K562 (cell line): ENCODE measurements at regions not wholly inside any gene's neighbourhood (a gene's known extent, or its start where the extent isn't known, plus 50 kb on each side); places are given as distances from the start of the nearest gene placed in this dataset.

Source experiments
- CBX5 ChIP-seq: IDR thresholded peaks from 2 replicates; pipeline ENCODE4 v1.6.1; 2014; ENCODE audit warnings: low read depth, borderline replicate concordance
- CTCF ChIP-seq, 3 experiments: IDR thresholded peaks in 2 of 3; conservative IDR thresholded peaks in 1 of 3; 2 replicates each; pipeline ENCODE4 v1.5.1; 2011 to 2012; ENCODE audit warnings: low read length in 3 of 3, mild to moderate bottlenecking in 3 of 3, control low read depth in 2 of 3, improper control_type of control experiment in 1 of 3, inconsistent platforms in 1 of 3, low read depth in 1 of 3, mixed read lengths in 1 of 3, moderate library complexity in 1 of 3; ENCODE audit not compliant: insufficient read depth in 2 of 3
- EP300 ChIP-seq: IDR thresholded peaks from 2 replicates; pipeline ENCODE4 v1.6.1; 2012; ENCODE audit warnings: low read length, improper control_type of control experiment
- HMGXB4 ChIP-seq: sonication (generic); formaldehyde crosslinking; IDR thresholded peaks from 2 replicates; pipeline ENCODE4 v1.8.1; 2023; ENCODE audit warnings: mild to moderate bottlenecking, missing genetic modification reagents
- NONO ChIP-seq, 2 experiments: fragments of 200-400 bp in 1 of 2; fragments of 450-650 bp in 1 of 2; formaldehyde crosslinking in 1 of 2; IDR thresholded peaks; 2 replicates each; pipeline ENCODE4 v1.6.1; 2017; ENCODE audit warnings: low read depth in 2 of 2, mild to moderate bottlenecking in 2 of 2, moderate library complexity in 2 of 2, low read length in 1 of 2
- NR1H2 ChIP-seq: sonication (generic); formaldehyde crosslinking; IDR thresholded peaks from 2 replicates; pipeline ENCODE4 v1.4.0; 2020; ENCODE audit warnings: mild to moderate bottlenecking, missing genetic modification reagents
- POLR2AphosphoS5 ChIP-seq: IDR thresholded peaks from 2 replicates; pipeline ENCODE4 v1.6.1; 2011; ENCODE audit warnings: mild to moderate bottlenecking, low read depth, low read length, moderate library complexity; ENCODE audit not compliant: control insufficient read depth, insufficient read depth
- RFX5 ChIP-seq: IDR thresholded peaks from 2 replicates; pipeline ENCODE4 v1.6.1; 2011; ENCODE audit warnings: low read depth, mild to moderate bottlenecking, improper control_type of control experiment, low read length
- SMAD1 ChIP-seq: fragments of 150-350 bp; IDR thresholded peaks from 2 replicates; pipeline ENCODE4 v1.6.1; 2014; ENCODE audit warnings: low read length, low read depth; ENCODE audit not compliant: partially characterized antibody
- TAF1 ChIP-seq: IDR thresholded peaks from 2 replicates; pipeline ENCODE4 v1.6.1; 2011; ENCODE audit warnings: mild to moderate bottlenecking, low read length, moderate library complexity; ENCODE audit not compliant: insufficient read depth, control insufficient read depth, severe bottlenecking; ENCODE audit errors: extremely low read depth
- TEAD1 ChIP-seq, 2 experiments: fragments of 450-650 bp in 1 of 2; sonication (generic) in 1 of 2; formaldehyde crosslinking; IDR thresholded peaks; 2 replicates each; pipeline versions ENCODE4 v1.4.0 to v1.8.0; 2020 to 2022; ENCODE audit warnings: mild to moderate bottlenecking in 2 of 2, missing genetic modification reagents in 1 of 2
- ZNF512 ChIP-seq: IDR thresholded peaks from 2 replicates; pipeline ENCODE4 v1.6.1; 2016; ENCODE audit warnings: missing genetic modification characterization, missing compliant biosample characterization
- ZNF639 ChIP-seq, 2 experiments: fragments of 200-800 bp in 1 of 2; sonication (Bioruptor generic) in 1 of 2; sonication (generic) in 1 of 2; formaldehyde crosslinking in 1 of 2; IDR thresholded peaks in 1 of 2; conservative IDR thresholded peaks in 1 of 2; 2 replicates each; pipeline versions ENCODE4 v1.5.0 to v1.6.1; 2016 to 2020; ENCODE audit warnings: missing compliant biosample characterization in 1 of 2, missing genetic modification characterization in 1 of 2, missing genetic modification reagents in 1 of 2
- ZNF766 ChIP-seq: fragments of 200-800 bp; sonication (Bioruptor generic); conservative IDR thresholded peaks from 2 replicates; pipeline ENCODE4 v1.6.1; 2016; ENCODE audit warnings: missing genetic modification characterization, missing compliant biosample characterization

GRCh38 chr11:36890121-36890679, 292.2 kb upstream of the RAG2 start:
- TF ChIP-seq CTCF (IDR thresholded peaks at IDR 0.05 in 2 of 3, conservative IDR thresholded peaks at IDR 0.05 in 1 of 3; ENCODE audit: insufficient read depth in 2 of 3, low read depth in 1 of 3, low read length in 3 of 3) (no peak), TAF1 (no peak), ZNF766 (CRISPR knock-in tag) (no peak), NONO (IDR thresholded peaks at IDR 0.05; ENCODE audit: low read depth in 2 of 2, low read length in 1 of 2) (no peak), TEAD1 (CRISPR knock-in tag; IDR thresholded peaks at IDR 0.05) (no peak), EP300 (no peak), HMGXB4 (CRISPR knock-in tag) (no peak), CBX5 (no peak), POLR2AphosphoS5 (no peak), ZNF639 (CRISPR knock-in tag; conservative IDR thresholded peaks at IDR 0.05 in 1 of 2, IDR thresholded peaks at IDR 0.05 in 1 of 2) (no peak), SMAD1 (no peak), NR1H2 (no peak), RFX5 (no peak), ZNF512 (tag) (no peak)
